GM12891 (cell line): ENCODE measurements at regions not wholly inside any gene's neighbourhood (a gene's known extent, or its start where the extent isn't known, plus 50 kb on each side); places are given as distances from the start of the nearest gene placed in this dataset.
"Not testable (repeated sequence)": the region's sequence is repeated elsewhere in the genome, so short reads cannot be mapped to it uniquely, and the experiment has no call there.

ENCODE experiments used
- PAX5 ChIP-seq: IDR thresholded peaks from 2 replicates; pipeline ENCODE4 v1.6.1; 2011; ENCODE audit warnings: low read length, moderate library complexity, mild to moderate bottlenecking; ENCODE audit not compliant: insufficient read depth, severe bottlenecking
- POLR2A ChIP-seq: IDR thresholded peaks from 2 replicates; pipeline ENCODE4 v1.6.1; 2011; ENCODE audit warnings: low read depth, low read length, control low read depth
- POLR2AphosphoS5 ChIP-seq: IDR thresholded peaks from 2 replicates; pipeline ENCODE4 v1.6.1; 2011; ENCODE audit warnings: low read depth, low read length, control low read depth

DNA sequence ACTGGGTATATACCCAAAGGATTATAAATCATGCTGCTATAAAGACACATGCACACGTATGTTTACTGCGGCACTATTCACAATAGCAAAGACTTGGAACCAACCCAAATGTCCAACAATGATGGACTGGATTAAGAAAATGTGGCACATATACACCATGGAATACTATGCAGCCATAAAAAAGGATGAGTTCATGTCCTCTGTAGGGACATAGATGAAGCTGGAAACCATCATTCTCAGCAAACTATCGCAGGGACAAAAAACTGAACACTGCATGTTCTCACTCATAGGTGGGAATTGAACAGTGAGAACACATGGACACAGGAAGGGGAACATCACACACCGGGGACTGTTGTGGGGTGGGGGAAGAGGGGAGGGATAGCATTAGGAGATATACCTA lies 1211.0 kb downstream of the FSCB start:
- not testable (repeated sequence) for TF ChIP-seq POLR2A, PAX5, POLR2AphosphoS5
